ENCODE measurements at regions not wholly inside any gene's neighbourhood (a gene's known extent, or its start where the extent isn't known, plus 50 kb on each side); places are given as distances from the start of the nearest gene placed in this dataset.

DNA sequence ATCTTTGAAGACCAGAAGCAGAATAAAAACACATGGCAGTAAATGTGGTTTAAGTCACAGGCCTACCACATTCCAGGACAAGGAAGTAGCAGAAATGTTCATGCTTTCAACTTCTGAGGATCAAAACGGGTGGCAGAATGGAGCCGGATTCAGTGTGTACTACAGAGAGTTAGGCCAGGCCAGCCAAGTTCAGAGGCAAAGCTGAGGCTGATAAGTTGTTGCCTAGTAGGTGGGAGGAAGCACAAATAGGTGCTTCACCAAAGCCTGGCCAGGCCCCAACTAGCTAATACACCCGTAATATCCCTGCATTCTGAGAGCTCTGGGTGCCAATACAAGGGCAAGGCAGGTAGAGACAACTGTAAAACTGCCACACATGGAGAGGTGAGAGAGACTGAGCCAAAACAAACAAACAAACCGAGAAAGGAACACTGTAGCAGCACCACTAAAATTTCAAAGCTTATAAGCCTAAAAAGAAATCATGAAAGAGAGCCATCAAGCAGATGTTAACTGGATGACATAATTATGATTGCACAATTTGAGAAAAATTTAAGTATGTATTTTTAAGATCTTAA lies 156.4 kb upstream of the CBLB start:
- DNase-seq (ENCODE audit: extremely low read depth, low read depth), result no peak
- TF ChIP-seq, protein P1, sequence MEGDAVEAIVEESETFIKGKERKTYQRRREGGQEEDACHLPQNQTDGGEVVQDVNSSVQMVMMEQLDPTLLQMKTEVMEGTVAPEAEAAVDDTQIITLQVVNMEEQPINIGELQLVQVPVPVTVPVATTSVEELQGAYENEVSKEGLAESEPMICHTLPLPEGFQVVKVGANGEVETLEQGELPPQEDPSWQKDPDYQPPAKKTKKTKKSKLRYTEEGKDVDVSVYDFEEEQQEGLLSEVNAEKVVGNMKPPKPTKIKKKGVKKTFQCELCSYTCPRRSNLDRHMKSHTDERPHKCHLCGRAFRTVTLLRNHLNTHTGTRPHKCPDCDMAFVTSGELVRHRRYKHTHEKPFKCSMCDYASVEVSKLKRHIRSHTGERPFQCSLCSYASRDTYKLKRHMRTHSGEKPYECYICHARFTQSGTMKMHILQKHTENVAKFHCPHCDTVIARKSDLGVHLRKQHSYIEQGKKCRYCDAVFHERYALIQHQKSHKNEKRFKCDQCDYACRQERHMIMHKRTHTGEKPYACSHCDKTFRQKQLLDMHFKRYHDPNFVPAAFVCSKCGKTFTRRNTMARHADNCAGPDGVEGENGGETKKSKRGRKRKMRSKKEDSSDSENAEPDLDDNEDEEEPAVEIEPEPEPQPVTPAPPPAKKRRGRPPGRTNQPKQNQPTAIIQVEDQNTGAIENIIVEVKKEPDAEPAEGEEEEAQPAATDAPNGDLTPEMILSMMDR (IDR thresholded peaks at IDR 0.05; ENCODE audit: low read depth, low read length, missing control alignments), result no peak
- H3K4me3 ChIP-seq (replicated peaks; ENCODE audit: low read depth, low read length), result no peak overlapping the region

DNA sequence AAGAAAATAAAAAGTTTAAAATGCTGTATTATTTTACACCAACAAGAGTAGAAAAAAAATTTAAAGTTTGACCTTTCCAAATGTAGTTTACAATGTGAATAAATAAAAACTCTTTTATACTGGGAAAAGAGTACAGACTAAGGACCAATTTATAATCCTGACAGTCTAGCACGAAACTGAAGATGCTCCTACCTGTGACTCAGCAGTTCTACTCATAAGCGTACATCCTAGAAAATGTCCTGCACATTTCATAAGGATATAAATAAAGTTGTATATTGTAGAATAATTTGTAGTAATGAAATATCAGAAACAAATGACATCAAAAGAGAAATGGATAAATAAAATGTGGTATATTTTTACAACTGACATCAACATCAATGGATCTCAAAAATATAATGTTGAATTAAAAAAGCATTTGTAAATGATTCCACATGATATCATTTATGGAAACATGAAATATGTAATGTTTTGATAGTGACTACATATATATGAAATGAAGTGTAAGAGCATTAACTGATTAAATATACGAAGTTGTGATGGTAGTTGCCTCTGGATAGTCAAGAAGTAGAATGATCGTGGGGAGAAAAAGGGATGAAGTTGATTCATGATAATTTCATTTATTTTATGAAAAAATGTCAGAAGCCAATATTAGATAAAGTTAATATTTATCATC lies 161.3 kb upstream of the CBLB start:
- no peak for DNase-seq (ENCODE audit: extremely low read depth, low read depth)
- TF ChIP-seq, protein P1 (IDR thresholded peaks at IDR 0.05; ENCODE audit: low read depth, low read length, missing control alignments), result no peak
- no peak overlapping the region for H3K4me3 ChIP-seq (replicated peaks; ENCODE audit: low read depth, low read length)

DNA sequence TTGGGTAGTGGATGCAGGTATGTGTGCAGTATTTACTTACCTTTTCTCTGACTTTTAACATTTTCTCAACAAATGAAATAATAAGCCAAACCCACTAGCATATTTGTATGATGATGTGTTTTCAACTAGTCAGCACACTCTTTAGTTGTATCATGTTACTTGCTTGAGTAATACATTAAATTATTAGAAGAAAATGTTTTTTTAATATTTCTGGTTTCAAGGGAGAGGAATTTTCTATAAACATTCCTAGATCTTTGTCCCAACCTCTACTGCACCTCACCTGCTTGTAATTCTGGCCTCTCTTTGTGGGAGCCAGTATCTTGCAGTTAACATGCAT lies 161.8 kb upstream of the CBLB start:
- H3K4me3 ChIP-seq (replicated peaks; ENCODE audit: low read depth, low read length), result no peak overlapping the region
- DNase-seq (ENCODE audit: extremely low read depth, low read depth), result no peak
- TF ChIP-seq, protein P1 (IDR thresholded peaks at IDR 0.05; ENCODE audit: low read depth, low read length, missing control alignments), result no peak

DNA sequence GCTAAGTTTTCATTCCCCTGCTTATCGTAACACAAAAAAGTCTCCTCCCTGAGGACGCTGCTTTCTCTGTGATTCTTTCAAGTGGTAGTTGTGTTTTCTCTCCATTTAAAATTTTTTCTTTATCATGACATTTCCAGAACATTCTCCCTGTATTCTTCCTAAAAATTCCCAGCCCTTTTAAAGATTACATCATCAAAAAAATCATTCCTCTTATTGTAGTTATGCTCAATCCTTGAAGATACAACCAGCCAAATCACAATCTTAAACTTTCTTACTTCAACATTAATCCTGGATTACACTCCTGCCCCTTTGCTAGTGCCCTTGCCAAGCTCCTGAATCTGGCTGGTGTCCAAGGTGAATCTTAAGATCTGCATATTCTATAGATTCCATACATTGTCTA lies 163.7 kb upstream of the CBLB start:
- TF ChIP-seq, protein P1 (IDR thresholded peaks at IDR 0.05; ENCODE audit: low read depth, low read length, missing control alignments), result no peak
- H3K4me3 ChIP-seq (replicated peaks; ENCODE audit: low read depth, low read length), result no peak overlapping the region
- no peak for DNase-seq (ENCODE audit: extremely low read depth, low read depth)

DNA sequence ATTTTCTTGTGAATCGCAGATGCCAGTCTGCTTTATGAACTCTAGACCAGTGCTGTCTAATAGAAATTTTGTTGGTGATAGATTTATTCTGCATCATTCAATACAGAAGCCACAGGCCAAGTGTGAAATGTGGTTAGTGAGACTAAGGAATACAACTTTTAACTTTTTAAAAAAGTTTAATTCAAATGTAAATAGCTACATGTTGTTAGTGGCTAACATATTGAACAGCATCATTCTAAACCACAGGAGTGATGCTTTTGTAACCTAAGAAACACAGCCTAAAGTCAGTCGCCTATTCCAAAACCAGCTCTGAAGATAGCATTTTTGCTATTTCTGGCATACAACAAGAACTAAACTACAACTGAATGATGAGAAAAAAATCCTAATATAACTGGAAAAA lies 164.8 kb upstream of the CBLB start:
- TF ChIP-seq, protein P1 (IDR thresholded peaks at IDR 0.05; ENCODE audit: low read depth, low read length, missing control alignments), result no peak
- no peak for DNase-seq (ENCODE audit: extremely low read depth, low read depth)
- H3K4me3 ChIP-seq (replicated peaks; ENCODE audit: low read depth, low read length), result no peak overlapping the region

DNA sequence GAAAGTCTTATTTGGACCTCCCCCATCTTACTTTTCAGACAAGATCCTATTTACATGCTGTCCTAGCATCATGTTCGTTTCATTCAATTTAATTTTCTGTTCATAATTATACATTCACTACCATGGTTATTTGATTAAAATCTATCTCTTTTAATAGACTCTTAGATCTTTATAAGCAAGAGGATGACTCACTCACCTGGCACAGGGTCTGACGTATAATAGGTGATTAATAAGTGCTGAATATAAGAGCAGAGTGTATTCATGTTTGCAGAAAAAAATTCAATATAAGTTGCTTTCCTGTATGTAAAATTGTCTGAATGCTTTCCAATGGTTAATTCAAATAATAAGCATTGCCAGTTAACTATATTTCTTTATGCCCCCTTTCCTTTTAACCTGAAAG lies 165.5 kb upstream of the CBLB start:
- TF ChIP-seq, protein P1 (IDR thresholded peaks at IDR 0.05; ENCODE audit: low read depth, low read length, missing control alignments), result no peak
- H3K4me3 ChIP-seq (replicated peaks; ENCODE audit: low read depth, low read length), result no peak overlapping the region
- no peak for DNase-seq (ENCODE audit: extremely low read depth, low read depth)

DNA sequence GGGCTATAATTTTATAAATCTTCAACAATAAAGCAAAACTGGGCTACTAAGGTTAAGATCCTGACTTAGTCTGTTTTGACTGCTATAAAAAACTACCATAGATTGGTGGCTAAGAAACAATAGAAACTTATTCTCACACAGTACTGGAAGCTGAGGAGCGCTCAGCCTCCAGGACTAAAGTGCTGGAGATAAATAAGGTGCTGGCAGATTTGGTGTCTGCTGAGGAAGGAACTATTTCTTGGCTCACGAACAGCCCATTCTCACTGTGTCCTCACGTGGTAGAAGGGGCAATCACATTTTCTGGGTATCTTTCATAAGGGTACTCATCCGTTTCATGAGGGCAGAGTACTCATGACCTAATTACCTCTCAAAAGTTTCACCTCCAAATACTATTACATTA lies 166.8 kb upstream of the CBLB start:
- DNase-seq (ENCODE audit: extremely low read depth, low read depth), result no peak
- no peak overlapping the region for H3K4me3 ChIP-seq (replicated peaks; ENCODE audit: low read depth, low read length)
- TF ChIP-seq, protein P1 (IDR thresholded peaks at IDR 0.05; ENCODE audit: low read depth, low read length, missing control alignments), result no peak

Data from HFF-Myc (cell line).